ENCODE measurements at regions not wholly inside any gene's neighbourhood (a gene's known extent, or its start where the extent isn't known, plus 50 kb on each side); places are given as distances from the start of the nearest gene placed in this dataset.

GRCh38 chr17:15177343-15177742 lies 87.8 kb downstream of the PMP22 start:
- DNase-seq (ENCODE audit: low read depth) = no peak

GRCh38 chr17:15175356-15175755 lies 89.8 kb downstream of the PMP22 start:
- DNase-seq (ENCODE audit: low read depth) = no peak

GRCh38 chr17:15171167-15172047 lies 93.7 kb downstream of the PMP22 start:
- peak; percentile 62 for DNase-seq (ENCODE audit: low read depth)

GRCh38 chr17:15169676-15170075 lies 95.5 kb downstream of the PMP22 start:
- DNase-seq (ENCODE audit: low read depth) = peak; percentile 10

- DNase-seq (ENCODE audit: low read depth) = no peak
Observed at GRCh38 chr17:15168379-15168778, 96.7 kb downstream of the PMP22 start.

DNA sequence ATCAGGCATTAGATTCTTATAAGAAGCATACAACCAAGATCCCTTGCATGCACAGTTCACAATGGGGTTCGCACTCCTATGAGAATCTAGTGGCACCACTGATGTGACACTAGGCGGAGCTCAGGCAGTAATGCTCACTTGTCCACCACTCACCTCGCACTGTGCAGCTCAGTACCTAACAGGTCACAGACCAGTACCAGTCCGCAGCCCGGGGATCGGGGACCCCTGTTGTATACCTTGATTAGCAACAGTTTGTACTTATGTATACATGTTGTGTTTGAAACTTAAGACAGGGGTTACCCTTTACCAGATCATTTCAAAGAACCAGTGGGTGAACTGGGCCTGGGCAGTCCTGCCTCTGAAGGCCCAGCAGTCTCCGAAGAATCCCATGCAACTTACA lies 103.7 kb downstream of the PMP22 start:
- no peak for DNase-seq (ENCODE audit: low read depth)

- DNase-seq (ENCODE audit: low read depth) = no peak
Observed at GRCh38 chr17:15157051-15157450, 108.1 kb downstream of the PMP22 start.

DNA sequence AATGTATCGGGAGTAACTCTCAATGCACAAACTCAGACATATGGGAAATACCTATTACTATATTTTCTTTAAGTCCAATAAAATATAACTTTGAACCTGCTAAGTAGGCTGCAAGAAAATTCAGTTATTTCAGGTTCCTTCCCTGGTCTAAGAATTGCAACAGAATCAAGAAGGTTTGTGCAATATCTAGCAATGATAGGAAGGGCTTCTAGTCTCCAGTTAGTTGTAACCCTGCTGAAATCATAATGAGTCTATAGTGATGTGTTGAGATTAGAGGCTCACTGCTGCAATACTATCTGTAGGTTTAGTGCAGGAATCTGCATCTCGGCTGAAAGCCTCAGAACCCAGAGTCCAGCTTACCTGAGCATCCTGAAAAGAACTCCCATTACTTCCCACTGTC lies 110.5 kb downstream of the PMP22 start:
- DNase-seq (ENCODE audit: low read depth) = no peak

DNA sequence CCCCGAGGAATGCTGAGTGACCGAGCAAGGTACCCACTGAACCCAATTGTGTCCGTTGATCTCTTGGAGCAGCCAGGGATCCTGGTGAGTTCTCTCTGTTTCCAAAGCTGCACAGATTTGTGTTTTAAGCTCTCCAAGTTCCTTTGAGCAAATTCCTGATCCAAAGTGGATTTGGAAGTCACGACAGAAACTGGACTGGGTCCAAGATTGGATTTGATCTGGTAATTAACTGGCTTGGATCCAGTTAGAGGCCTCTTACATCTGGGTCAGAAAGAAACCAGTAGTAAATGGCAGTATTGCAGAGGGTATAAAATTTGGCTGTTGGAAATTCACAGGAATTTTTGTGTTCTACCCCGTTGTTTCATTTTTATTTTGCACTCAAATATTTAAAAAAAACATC lies 119.5 kb downstream of the PMP22 start:
- no peak for DNase-seq (ENCODE audit: low read depth)

DNA sequence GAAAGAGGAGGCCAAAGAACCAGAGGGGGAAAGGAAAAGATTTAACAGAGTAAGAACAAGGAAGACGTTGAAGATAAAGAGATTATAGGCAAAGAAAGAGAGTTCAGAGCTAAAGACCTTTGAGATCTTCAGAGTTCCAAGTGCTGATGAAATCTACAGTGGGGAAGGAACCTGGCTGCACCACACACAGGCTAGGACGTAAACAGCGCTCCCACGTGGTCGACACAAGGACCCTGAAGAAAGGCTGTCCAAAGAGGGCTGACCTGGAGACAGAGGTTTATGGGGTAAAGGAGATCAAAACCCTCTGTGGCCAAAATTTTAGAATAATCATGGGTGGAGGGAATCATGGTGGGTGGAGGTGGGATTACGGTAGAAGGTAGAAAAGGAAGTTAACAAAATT lies 121.6 kb downstream of the PMP22 start:
- DNase-seq (ENCODE audit: low read depth) = no peak

DNA sequence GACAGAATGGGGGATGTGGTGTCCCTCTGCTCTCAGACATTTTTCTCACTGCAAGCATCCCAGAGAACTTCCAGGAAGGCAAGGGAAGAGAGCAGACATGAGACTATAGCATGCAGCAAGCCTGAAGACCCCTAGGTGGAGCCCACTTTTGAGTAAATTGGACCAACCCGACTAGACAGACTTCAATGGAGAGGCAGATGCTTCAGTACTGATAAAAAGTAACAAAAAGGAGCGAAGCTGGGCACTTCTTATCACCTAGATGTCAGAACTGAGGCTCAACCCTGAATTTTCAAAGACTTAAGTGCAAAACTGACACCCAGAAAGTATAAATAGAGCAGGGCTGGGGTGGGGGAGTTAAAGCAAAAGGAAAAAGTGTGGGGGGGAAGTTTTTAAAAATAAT lies 130.8 kb downstream of the PMP22 start:
- DNase-seq (ENCODE audit: low read depth) = no peak

- no peak for DNase-seq (ENCODE audit: low read depth)
Observed at GRCh38 chr17:15133826-15134225, 131.3 kb downstream of the PMP22 start.

- DNase-seq (ENCODE audit: low read depth) = no peak
Observed at GRCh38 chr17:15133143-15133542, 132.0 kb downstream of the PMP22 start.

GRCh38 chr17:15130426-15130825 lies 134.7 kb downstream of the PMP22 start:
- DNase-seq (ENCODE audit: low read depth) = no peak

- no peak for DNase-seq (ENCODE audit: low read depth)
Observed at GRCh38 chr17:15129986-15130385, 135.1 kb downstream of the PMP22 start.

DNA sequence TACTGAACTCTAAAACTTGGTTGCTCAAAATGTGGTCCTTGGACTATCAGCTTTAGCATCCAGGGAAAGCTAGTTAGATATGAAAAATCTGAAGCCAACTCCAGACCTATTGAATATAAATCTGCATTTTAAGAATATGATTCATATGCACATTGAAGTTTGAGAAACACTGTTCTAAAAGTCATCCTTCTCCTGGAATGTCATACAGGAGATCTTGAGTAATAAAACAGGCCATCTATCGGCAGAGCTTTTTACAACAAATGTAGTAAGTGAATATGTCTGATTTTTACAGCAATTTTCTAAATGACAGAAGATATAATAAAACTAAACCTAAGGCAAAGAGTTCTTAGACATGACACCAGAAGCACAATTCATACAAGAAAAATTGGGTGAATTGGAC lies 140.4 kb downstream of the PMP22 start:
- no peak for DNase-seq (ENCODE audit: low read depth)

GRCh38 chr17:15124264-15124595 lies 140.9 kb downstream of the PMP22 start:
- DNase-seq (ENCODE audit: low read depth) = no peak

- DNase-seq (ENCODE audit: low read depth) = peak; percentile 73
Observed at GRCh38 chr17:15123593-15124263, 141.4 kb downstream of the PMP22 start.

- peak; percentile 58 for DNase-seq (ENCODE audit: low read depth)
Observed at GRCh38 chr17:15122857-15123256, 142.3 kb downstream of the PMP22 start.

DNA sequence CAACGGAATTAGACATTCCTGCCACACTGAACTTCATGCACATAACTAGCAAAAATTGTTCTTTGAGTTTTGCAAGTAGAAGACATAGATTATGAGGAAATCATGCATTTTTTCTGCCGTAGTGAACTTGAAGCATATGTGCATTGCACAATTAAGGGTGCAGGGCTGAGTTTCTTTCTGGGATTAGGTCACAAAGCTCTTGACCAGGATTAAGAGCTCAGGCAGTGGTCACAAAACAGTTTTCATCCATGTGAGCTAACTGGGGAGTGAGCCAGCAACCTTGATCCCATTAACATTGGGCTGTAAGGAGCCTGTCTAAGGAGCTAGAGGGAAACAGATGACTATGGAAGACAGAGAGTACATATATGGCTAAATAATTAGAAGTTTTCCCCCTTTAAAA lies 143.7 kb downstream of the PMP22 start:
- DNase-seq (ENCODE audit: low read depth) = peak; percentile 75

DNA sequence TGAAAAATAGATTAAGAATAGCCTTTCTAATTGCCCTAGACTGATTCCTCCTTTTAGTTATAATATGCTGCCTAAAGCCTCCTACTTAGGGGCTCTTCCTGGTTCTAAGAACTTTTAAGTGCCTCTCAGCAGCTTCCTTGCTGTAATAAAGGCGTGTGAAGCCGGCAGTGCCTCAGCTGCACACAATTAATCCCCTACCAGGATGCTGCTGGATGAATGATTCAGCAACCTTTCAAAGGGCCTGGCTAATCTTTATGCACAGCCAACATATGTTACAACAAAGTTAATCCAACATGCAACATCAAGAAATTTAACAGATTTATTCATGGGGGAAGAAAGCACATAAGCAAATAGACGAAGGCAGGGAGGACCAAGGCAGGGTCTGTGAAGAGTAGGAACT lies 145.2 kb downstream of the PMP22 start:
- DNase-seq (ENCODE audit: low read depth) = peak; percentile 54

DNA sequence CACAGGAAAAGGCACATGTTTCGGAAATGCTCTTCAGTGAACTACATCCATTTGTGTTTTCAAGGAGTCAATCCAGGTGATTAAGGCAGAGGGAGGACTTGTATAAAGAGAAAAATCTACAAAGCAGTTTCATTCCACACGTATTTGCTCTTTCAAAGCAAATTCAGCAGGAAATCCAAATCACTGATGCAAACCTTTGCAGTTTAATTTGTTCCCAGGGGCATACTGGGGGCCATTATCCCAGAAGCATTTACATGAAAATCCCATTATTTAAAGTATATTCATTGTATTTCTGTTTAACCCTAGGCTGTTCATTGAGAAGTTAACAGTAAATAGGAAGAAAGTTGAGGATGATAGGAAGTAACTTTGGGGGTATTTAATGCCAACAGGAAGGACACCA lies 147.9 kb downstream of the PMP22 start:
- no peak for DNase-seq (ENCODE audit: low read depth)

DNA sequence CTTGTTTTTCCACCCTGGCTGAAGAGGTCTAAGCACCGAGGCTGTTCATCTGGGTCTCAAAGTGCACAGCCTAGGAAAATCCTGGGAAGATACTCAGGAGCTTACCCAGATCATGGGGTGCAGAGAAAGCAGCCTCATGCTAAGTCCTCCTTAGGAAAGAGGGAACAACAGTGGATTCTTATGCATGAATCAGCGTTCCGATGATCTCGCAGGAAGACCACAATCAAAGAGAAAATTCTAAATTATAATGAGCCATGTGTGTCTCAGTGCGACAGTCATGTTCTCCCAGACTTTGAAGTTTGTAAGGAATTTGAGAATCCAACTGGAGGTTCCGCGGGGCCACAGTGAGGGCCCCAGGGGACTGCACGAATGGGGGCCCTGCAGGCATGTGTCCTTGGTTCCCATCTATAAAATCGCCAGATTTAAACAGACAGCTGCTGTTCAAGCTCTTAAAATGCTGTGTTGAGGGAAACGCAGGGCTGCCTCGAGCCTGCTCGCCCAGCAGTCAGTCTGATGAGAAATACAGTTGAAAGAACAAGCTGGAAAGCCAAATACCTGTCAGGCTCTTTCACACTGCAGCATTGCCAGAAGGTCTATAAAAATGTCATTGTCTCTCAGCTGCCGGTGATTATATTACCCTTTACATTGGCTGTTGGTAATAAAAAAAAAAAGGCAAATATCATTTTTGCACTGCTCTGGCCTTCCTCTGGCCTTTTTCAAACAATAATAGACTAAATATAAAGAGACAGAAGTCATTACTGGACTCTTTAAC lies 152.1 kb downstream of the PMP22 start:
- DNase-seq (ENCODE audit: low read depth) = no peak
